ENCODE measurements at regions not wholly inside any gene's neighbourhood (a gene's known extent, or its start where the extent isn't known, plus 50 kb on each side); places are given as distances from the start of the nearest gene placed in this dataset.

GRCh38 chr4:170423137-170423536, 333.4 kb upstream of the AADAT start:
- no peak for TF ChIP-seq POLR2A (IDR thresholded peaks at IDR 0.05; ENCODE audit: low read depth, low read length)
- TF ChIP-seq POLR2AphosphoS5 (IDR thresholded peaks at IDR 0.05; ENCODE audit: low read depth, low read length): no peak
